Mesothelial cell of epicardium (in vitro differentiated cells): ENCODE measurements at regions not wholly inside any gene's neighbourhood (a gene's known extent, or its start where the extent isn't known, plus 50 kb on each side); places are given as distances from the start of the nearest gene placed in this dataset.

Experiments used
- DNase-seq, 2 experiments: peaks; one replicate each; pipeline ENCODE4 v3.0.0; 2021; ENCODE audit warnings: low spot score in 2 of 2; ENCODE audit not compliant: unreplicated experiment in 2 of 2
- H3K27ac Mint-ChIP-seq: 2 replicates; pipeline ENCODE4 v1.8.0; 2021; ENCODE audit warnings: mixed read lengths
- H3K27me3 Mint-ChIP-seq: 2 replicates; pipeline ENCODE4 v1.8.0; 2021; ENCODE audit warnings: low read depth, mixed read lengths
- H3K36me3 Mint-ChIP-seq: 2 replicates; pipeline ENCODE4 v1.8.0; 2021; ENCODE audit warnings: mixed read lengths
- H3K4me1 Mint-ChIP-seq: 2 replicates; pipeline ENCODE4 v1.8.0; 2021; ENCODE audit warnings: mixed read lengths
- H3K4me3 Mint-ChIP-seq: 2 replicates; pipeline ENCODE4 v1.8.0; 2021; ENCODE audit warnings: mild to moderate bottlenecking, moderate library complexity, mixed read lengths
- H3K9me3 Mint-ChIP-seq: 2 replicates; pipeline ENCODE4 v1.8.0; 2021; ENCODE audit warnings: mixed read lengths
- TF ChIP-seq, protein P1 (sequence below): fragments of 200-600 bp; sonication (generic); IDR thresholded peaks from one replicate; pipeline ENCODE4 v1.5.0; 2021; ENCODE audit warnings: antibody characterized with exemption; ENCODE audit not compliant: unreplicated experiment

DNA sequence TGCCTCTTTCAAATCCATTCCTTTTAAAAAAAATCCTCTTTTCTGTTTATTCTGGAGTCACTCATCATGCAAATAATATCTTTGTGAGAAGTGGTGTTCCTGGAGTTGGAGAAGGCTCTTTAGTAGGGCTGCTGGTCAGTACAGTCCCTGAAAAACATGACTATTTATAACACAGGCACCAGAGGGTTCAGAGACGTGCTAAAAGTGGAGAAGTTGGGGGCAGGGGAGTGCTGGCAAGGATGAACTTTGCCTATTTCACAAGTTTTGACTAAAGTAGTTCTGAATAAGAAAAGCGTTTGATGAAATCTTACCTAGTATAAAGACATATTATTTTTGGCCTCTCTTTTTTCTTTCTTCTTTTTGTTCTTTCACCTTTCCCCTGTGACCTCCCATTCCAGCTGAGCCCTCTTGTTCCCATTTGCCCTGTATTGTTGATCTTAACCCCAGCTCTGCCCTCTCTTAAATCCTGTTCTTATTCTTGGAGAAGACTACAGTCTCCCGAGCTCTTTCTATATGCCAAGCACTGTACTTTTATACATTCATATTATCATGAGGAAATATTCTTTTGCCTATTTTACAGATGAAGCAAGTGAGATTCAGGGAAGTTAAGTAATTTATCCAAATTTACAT, 129.1 kb downstream of the TM9SF2 start:
- peaks cover 4% of the 10 kb centered on the region for H3K9me3 Mint-ChIP-seq
- no peak for DNase-seq
- H3K36me3 Mint-ChIP-seq, result peaks cover 2% of the 10 kb centered on the region
- no peak overlapping the region for H3K27ac Mint-ChIP-seq
- H3K27me3 Mint-ChIP-seq, result peaks cover 1% of the 10 kb centered on the region
- H3K4me3 Mint-ChIP-seq, result no peak overlapping the region
- TF ChIP-seq, protein P1, sequence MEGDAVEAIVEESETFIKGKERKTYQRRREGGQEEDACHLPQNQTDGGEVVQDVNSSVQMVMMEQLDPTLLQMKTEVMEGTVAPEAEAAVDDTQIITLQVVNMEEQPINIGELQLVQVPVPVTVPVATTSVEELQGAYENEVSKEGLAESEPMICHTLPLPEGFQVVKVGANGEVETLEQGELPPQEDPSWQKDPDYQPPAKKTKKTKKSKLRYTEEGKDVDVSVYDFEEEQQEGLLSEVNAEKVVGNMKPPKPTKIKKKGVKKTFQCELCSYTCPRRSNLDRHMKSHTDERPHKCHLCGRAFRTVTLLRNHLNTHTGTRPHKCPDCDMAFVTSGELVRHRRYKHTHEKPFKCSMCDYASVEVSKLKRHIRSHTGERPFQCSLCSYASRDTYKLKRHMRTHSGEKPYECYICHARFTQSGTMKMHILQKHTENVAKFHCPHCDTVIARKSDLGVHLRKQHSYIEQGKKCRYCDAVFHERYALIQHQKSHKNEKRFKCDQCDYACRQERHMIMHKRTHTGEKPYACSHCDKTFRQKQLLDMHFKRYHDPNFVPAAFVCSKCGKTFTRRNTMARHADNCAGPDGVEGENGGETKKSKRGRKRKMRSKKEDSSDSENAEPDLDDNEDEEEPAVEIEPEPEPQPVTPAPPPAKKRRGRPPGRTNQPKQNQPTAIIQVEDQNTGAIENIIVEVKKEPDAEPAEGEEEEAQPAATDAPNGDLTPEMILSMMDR, result no peak
- H3K4me1 Mint-ChIP-seq, result peaks cover 29% of the 10 kb centered on the region

DNA sequence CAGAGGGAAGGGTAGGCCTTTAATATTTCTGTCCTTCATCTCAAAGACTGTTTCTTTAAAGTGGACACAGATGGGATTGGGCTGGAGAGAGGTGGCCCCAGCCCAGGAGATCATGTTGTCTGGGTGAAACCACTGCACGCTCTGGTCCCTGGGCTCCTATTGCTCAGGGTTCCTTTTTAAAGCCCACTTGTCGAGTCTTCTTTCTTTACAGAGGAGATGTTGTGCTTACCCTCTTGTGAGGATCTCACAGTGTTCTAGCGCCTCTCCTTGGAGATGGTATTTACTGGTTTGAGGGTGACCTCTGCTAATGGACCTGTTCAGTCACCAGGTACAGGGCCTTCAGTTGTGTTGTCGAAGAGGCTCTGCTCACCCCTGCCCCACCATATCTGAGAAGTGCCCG, 128.4 kb downstream of the TM9SF2 start:
- Mint-ChIP-seq H3K4me3 (no peak overlapping the region), H3K27me3 (peaks cover 1% of the 10 kb centered on the region), H3K27ac (no peak overlapping the region), H3K4me1 (peaks cover 29% of the 10 kb centered on the region), H3K36me3 (peaks cover 2% of the 10 kb centered on the region), H3K9me3 (peaks cover 4% of the 10 kb centered on the region)
- no peak for DNase-seq
- TF ChIP-seq, protein P1, result no peak

DNA sequence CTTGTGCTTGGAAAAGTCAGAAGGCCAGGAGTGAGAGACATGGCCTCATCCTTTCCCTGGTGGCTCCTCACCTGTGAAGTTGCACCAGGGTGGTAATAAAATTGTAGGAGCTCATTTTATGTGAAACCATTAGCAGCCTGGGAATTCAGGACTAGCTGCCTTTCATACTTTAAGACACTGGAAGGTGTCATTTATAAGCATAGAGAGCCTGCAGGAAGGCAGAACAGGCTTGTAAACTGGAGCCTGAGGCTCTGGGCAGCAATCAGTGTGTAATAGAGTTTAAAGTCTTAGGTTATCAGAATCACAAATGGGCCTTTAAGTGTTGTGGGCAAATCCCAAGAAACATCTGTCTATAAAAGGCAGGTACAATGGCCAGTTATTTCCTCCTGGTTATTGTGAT, 127.2 kb downstream of the TM9SF2 start:
- TF ChIP-seq, protein P1, result no peak
- Mint-ChIP-seq H3K9me3 (peaks cover 4% of the 10 kb centered on the region), H3K27me3 (peaks cover 2% of the 10 kb centered on the region), H3K27ac (no peak overlapping the region), H3K4me3 (no peak overlapping the region), H3K4me1 (peaks cover 29% of the 10 kb centered on the region), H3K36me3 (peaks cover under 1% of the 10 kb centered on the region)
- no peak for DNase-seq

DNA sequence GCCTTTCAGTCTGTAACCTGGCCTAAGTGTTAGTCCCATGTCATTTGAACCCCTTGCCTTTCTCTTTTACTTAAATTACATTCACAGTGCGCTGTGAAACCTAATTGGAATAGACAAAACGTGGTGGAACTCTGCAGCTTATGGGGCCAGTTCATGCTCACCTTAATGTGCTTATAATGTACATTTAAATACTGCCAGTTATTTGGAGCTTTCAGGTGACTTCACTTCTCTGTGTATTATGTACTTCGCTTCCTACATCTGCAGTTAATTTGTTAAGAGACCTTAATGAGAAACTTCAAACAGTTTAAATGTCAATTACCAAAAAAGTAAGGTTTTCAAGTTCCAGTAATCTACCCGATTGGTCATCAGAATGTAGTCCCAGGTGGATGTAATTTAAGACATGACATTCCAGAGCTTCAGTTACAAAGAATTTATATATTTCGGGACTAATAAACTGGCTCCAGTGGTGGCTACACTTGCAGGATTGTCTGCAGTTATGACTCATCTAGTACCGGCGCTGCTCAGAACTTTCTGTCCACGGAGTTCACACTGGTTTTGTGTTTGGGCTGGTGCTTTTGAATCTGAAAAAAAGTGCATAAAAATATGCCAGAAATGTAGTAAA, 125.3 kb downstream of the TM9SF2 start:
- TF ChIP-seq, protein P1, result no peak
- Mint-ChIP-seq H3K27me3 (peaks cover 1% of the 10 kb centered on the region), H3K9me3 (no peaks in the 10 kb centered on the region), H3K36me3 (no peaks in the 10 kb centered on the region), H3K27ac (no peak overlapping the region), H3K4me3 (no peak overlapping the region), H3K4me1 (peaks cover 29% of the 10 kb centered on the region)
- DNase-seq, result no peak

DNA sequence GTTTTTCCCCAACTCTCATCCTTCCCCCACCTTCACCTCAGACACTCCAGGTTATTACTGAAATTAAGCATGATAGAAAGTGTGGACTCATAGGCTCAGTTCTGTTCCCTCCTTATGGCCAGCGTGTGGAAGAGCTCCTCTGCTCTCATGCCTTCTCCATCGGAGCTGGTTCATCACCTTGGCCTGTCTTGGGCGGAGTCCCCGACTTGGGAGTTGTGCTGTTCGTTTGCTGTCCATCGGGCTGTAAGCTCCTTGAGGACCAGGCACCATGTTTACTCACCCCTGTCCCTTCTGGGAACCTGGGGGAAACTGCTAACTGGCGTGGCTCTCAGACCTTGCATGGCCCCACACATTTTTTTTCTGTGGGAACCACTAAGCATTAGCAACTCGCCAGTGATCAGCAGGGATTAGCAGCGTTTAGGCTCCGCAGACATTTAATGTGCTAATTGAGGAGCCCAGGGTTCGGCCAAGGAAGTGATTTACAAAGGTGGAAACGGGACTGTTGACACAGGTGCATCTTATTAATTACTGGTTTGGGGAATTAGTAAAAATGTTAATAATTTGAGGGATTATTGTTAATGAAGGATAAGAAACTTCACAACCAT, 123.8 kb downstream of the TM9SF2 start:
- peaks cover 29% of the 10 kb centered on the region for H3K4me1 Mint-ChIP-seq
- H3K27me3 Mint-ChIP-seq, result peaks cover 1% of the 10 kb centered on the region
- no peaks in the 10 kb centered on the region for H3K36me3 Mint-ChIP-seq
- no peak for DNase-seq
- H3K27ac Mint-ChIP-seq, result no peak overlapping the region
- no peaks in the 10 kb centered on the region for H3K9me3 Mint-ChIP-seq
- TF ChIP-seq, protein P1, result no peak
- no peak overlapping the region for H3K4me3 Mint-ChIP-seq
